Activated naive CD8-positive, alpha-beta T cell treated with anti-CD3 and anti-CD28 coated beads, Interleukin-2, amount 50 U/mL, for 24 hours (primary cell): ENCODE measurements at regions not wholly inside any gene's neighbourhood (a gene's known extent, or its start where the extent isn't known, plus 50 kb on each side); places are given as distances from the start of the nearest gene placed in this dataset.
"Not testable (repeated sequence)": the region's sequence is repeated elsewhere in the genome, so short reads cannot be mapped to it uniquely, and the experiment has no call there.

ENCODE experiments used
- ATAC-seq: fragments of 150-1000 bp; cut with Tn5 transposase; one replicate; pipeline ENCODE4 v1.10.0; 2021
- DNase-seq: peaks from one replicate; pipeline ENCODE4 v3.0.0; 2021
- H3K27ac Mint-ChIP-seq: one replicate; pipeline ENCODE4 v1.8.0; 2021; ENCODE audit warnings: mild to moderate bottlenecking, mixed read lengths
- H3K27me3 Mint-ChIP-seq: one replicate; pipeline ENCODE4 v1.8.0; 2021; ENCODE audit warnings: mixed read lengths
- H3K36me3 Mint-ChIP-seq: one replicate; pipeline ENCODE4 v1.8.0; 2021; ENCODE audit warnings: low read depth, mixed read lengths
- H3K4me1 Mint-ChIP-seq: one replicate; pipeline ENCODE4 v1.8.0; 2021; ENCODE audit warnings: mixed read lengths
- H3K4me3 Mint-ChIP-seq: one replicate; pipeline ENCODE4 v1.8.0; 2021; ENCODE audit warnings: mild to moderate bottlenecking, moderate library complexity, mixed read lengths
- H3K9me3 Mint-ChIP-seq: one replicate; pipeline ENCODE4 v1.8.0; 2021; ENCODE audit warnings: mixed read lengths

- DNase-seq (no peak), ATAC-seq (no peak)
- Mint-ChIP-seq H3K27ac (no peak overlapping the region), H3K9me3 (no peaks in the 10 kb centered on the region), H3K4me1 (no peaks in the 10 kb centered on the region), H3K4me3 (no peak overlapping the region), H3K36me3 (no peaks in the 10 kb centered on the region), H3K27me3 (peaks cover 13% of the 10 kb centered on the region)
These were observed 126.9 kb downstream of the FAM53A start for GRCh38 chr4:1557221-1557597.

- DNase-seq (no peak), ATAC-seq (no peak)
- no peak overlapping the region for H3K4me3 Mint-ChIP-seq
- no peaks in the 10 kb centered on the region for H3K36me3 Mint-ChIP-seq
- H3K4me1 Mint-ChIP-seq: no peaks in the 10 kb centered on the region
- H3K27ac Mint-ChIP-seq: no peak overlapping the region
- peaks cover 13% of the 10 kb centered on the region for H3K27me3 Mint-ChIP-seq
- no peaks in the 10 kb centered on the region for H3K9me3 Mint-ChIP-seq
These were observed 127.4 kb downstream of the FAM53A start for GRCh38 chr4:1556541-1557220.

GRCh38 chr4:1554876-1555265, 129.2 kb downstream of the FAM53A start:
- ATAC-seq: no peak
- Mint-ChIP-seq H3K27ac (no peak overlapping the region), H3K4me3 (no peak overlapping the region), H3K4me1 (no peaks in the 10 kb centered on the region), H3K9me3 (no peaks in the 10 kb centered on the region), H3K36me3 (no peaks in the 10 kb centered on the region), H3K27me3 (peaks cover 10% of the 10 kb centered on the region)
- DNase-seq: no peak

- Mint-ChIP-seq H3K4me3 (no peak overlapping the region), H3K4me1 (no peaks in the 10 kb centered on the region), H3K9me3 (no peaks in the 10 kb centered on the region), H3K36me3 (no peaks in the 10 kb centered on the region), H3K27me3 (peaks cover 10% of the 10 kb centered on the region), H3K27ac (no peak overlapping the region)
- ATAC-seq (no peak), DNase-seq (no peak)
These were observed 129.8 kb downstream of the FAM53A start for GRCh38 chr4:1554246-1554875.

DNA sequence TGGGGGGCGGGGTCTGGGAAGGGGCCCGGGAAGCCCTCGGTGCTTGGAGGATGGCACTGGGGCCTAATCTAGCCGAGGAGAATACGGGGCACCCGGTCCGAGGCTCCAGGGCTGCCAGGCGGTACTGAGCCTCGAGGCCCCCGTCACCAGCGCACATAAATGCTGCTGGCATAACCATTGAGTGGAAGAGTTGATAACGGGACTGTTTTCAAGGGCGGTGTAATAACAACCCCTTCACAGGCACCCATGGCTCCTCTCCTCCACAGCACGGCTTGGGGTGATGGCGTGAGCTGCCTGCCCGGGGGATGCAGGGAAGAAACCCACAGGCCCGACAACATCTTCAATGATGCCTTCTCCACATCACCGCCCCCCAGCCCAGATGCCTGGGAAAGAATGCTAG, 130.7 kb downstream of the FAM53A start:
- peaks cover 10% of the 10 kb centered on the region for H3K27me3 Mint-ChIP-seq
- peaks cover 6% of the 10 kb centered on the region for H3K4me1 Mint-ChIP-seq
- ATAC-seq: no peak
- no peak overlapping the region for H3K27ac Mint-ChIP-seq
- H3K4me3 Mint-ChIP-seq: no peak overlapping the region
- no peak for DNase-seq
- H3K36me3 Mint-ChIP-seq: no peaks in the 10 kb centered on the region
- no peaks in the 10 kb centered on the region for H3K9me3 Mint-ChIP-seq

DNA sequence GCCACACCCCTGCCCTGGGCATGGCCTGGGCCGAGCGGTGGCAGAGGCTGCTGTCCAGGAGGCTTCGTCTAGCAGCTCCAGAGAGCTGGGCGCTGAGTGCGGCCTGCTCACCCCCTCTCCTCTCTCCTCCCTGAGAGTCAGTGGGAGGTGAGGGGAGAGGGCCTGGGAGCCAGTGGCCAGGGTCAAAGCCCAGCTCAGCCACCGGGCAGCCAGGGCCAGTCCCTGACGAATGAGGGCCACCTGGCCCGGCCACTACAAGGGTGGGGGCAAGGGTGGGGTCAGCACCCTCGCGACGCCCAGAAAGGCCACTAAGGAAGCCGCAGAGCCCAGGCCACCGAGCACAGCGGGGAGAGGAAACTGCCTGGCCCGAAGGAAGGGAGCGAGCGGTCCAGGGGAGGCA, 131.7 kb downstream of the FAM53A start:
- H3K27ac Mint-ChIP-seq: no peak overlapping the region
- peaks cover 12% of the 10 kb centered on the region for H3K27me3 Mint-ChIP-seq
- no peaks in the 10 kb centered on the region for H3K9me3 Mint-ChIP-seq
- ATAC-seq (no peak), DNase-seq (no peak)
- H3K4me3 Mint-ChIP-seq: no peak overlapping the region
- peaks cover 10% of the 10 kb centered on the region for H3K4me1 Mint-ChIP-seq
- H3K36me3 Mint-ChIP-seq: no peaks in the 10 kb centered on the region

DNA sequence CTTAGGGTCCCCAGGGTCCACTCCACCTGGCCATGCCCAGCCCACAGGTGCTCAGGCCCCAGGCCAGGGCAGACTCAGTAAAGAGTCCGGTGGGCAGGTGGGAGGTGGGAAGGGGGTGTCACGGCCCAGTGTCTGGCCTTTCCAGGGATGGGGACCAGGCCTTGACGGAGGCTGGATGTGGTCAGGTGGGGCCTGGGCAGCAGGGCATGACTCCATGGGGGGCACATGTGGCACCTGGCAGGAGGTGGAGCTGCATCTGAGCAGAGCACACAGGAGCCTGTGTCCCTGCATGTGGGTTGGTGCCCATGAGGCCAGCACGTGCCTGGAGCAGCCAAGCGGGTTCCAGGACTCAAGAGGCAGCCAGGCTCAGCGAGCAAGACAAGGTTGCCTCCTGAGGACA, 132.9 kb downstream of the FAM53A start:
- Mint-ChIP-seq H3K27me3 (peaks cover 8% of the 10 kb centered on the region), H3K4me1 (peaks cover 12% of the 10 kb centered on the region), H3K9me3 (no peaks in the 10 kb centered on the region), H3K27ac (no peak overlapping the region), H3K36me3 (no peaks in the 10 kb centered on the region), H3K4me3 (no peak overlapping the region)
- no peak for DNase-seq
- no peak for ATAC-seq

GRCh38 chr4:1550122-1551070, 133.7 kb downstream of the FAM53A start:
- H3K36me3 Mint-ChIP-seq: no peaks in the 10 kb centered on the region
- peaks cover 12% of the 10 kb centered on the region for H3K4me1 Mint-ChIP-seq
- no peak overlapping the region for H3K4me3 Mint-ChIP-seq
- ATAC-seq (no peak), DNase-seq (no peak)
- peaks cover 7% of the 10 kb centered on the region for H3K27me3 Mint-ChIP-seq
- H3K9me3 Mint-ChIP-seq: no peaks in the 10 kb centered on the region
- no peak overlapping the region for H3K27ac Mint-ChIP-seq

DNA sequence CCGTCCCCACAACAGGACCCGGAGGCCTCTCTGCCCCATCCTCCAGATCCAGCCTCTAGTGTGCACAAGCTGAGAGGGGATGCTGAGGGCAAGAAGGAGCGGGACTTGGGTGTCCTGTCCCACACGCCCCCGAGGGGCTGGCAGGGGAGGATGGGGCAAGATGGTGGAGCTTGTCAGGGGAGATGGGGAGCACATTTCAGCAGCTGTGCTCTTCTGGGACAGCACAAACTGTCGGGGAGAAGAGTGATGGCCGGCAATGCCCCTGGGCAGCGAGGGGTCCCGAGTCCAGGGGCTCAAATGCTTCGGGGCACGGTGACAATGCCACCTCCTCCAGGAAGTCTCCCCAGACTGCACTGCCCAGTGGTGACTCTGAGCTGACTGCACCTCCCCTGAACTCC, 134.5 kb downstream of the FAM53A start:
- Mint-ChIP-seq H3K27me3 (peaks cover 4% of the 10 kb centered on the region), H3K4me3 (no peak overlapping the region), H3K36me3 (no peaks in the 10 kb centered on the region), H3K4me1 (peaks cover 15% of the 10 kb centered on the region), H3K9me3 (no peaks in the 10 kb centered on the region), H3K27ac (no peak overlapping the region)
- no peak for ATAC-seq
- no peak for DNase-seq

- H3K27ac Mint-ChIP-seq, H3K9me3 Mint-ChIP-seq, H3K27me3 Mint-ChIP-seq, H3K36me3 Mint-ChIP-seq: not testable (repeated sequence)
- ATAC-seq (peak; percentile 61), DNase-seq (peak; percentile 70)
- Mint-ChIP-seq H3K4me3 (peak overlapping the region; percentile 8), H3K4me1 (peaks cover 17% of the 10 kb centered on the region)
These were observed 135.1 kb downstream of the FAM53A start for GRCh38 chr4:1548827-1549637.

DNA sequence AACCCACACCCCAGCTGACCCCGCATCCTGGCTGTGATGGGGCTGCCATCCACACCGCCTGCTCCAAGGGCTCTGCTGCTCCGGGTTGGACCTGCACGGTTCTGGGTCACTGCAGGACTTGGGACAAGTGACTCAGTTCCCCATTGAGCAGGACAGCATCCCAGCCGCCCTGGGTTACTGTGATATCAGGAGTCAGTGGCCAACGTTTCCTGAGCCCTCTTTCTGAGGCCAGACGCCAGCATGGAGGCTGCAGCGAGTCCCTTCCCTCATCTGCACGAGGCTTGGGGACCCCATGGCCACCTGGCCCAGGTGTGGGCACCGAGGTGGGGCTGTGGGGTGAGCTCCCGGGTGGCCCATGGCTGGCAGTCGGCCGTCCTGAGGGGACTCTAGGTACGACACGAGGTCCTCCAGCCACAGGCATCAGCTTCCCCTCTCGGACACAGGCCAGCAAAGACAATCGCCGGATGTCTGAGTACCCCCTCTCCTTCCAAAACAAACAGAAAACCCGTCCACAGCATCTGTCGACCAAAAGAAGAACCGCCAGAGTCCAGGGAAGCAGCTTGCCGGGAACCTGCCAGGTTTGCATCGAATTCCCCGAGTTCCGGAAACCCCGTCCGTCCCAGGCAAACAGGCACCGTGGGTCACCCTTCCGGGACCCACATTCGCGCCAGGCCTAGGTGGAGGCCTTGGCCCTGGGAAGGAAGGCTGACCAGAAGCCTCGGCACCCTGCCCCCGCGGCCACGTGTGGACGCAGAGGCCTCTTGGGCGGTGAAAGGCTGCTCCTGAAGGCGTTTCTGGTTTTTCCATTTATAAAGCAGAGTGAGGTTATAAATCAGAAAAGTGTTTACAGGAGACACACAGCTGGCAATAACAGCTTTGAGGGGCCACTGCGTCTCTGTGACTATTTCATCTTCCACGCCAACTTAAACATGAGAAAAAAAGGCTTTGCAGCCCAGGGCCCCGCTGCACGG, 136.0 kb downstream of the FAM53A start:
- Mint-ChIP-seq H3K4me3 (peak overlapping the region; percentile 8), H3K4me1 (peaks cover 17% of the 10 kb centered on the region), H3K27ac (no peak overlapping the region), H3K9me3 (no peaks in the 10 kb centered on the region), H3K36me3 (no peaks in the 10 kb centered on the region), H3K27me3 (peaks cover 4% of the 10 kb centered on the region)
- ATAC-seq (no peak), DNase-seq (no peak)

GRCh38 chr4:1547131-1547855, 136.8 kb downstream of the FAM53A start:
- no peaks in the 10 kb centered on the region for H3K36me3 Mint-ChIP-seq
- H3K9me3 Mint-ChIP-seq: no peaks in the 10 kb centered on the region
- ATAC-seq (no peak), DNase-seq (no peak)
- H3K4me3 Mint-ChIP-seq: no peak overlapping the region
- H3K27ac Mint-ChIP-seq: no peak overlapping the region
- peaks cover 4% of the 10 kb centered on the region for H3K27me3 Mint-ChIP-seq
- H3K4me1 Mint-ChIP-seq: peaks cover 17% of the 10 kb centered on the region

DNA sequence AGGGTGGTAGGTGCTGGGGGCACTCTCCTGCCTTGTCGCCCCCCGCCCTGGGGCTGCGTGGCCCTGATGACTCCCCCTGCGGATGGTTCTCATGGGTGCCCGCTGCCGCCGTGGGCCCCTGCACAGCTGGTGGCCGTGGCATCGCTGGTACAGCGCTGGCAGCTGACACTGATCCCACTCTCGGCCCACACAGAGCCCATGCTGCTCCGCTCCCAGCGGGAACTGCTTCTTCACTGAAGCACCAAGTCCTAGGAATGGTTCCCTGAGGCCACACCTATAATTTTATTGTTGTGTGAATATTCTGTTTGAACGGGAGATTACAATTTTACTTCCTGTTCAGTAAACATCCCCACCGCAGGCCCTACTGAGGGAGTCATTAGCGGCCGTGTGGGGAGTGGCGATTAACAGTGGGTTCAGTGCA, 138.6 kb upstream of the NKX1-1 start:
- no peak overlapping the region for H3K27ac Mint-ChIP-seq
- no peaks in the 10 kb centered on the region for H3K36me3 Mint-ChIP-seq
- peaks cover 17% of the 10 kb centered on the region for H3K4me1 Mint-ChIP-seq
- no peak for ATAC-seq
- no peak overlapping the region for H3K4me3 Mint-ChIP-seq
- DNase-seq: no peak
- peaks cover 4% of the 10 kb centered on the region for H3K27me3 Mint-ChIP-seq
- no peaks in the 10 kb centered on the region for H3K9me3 Mint-ChIP-seq
